ENCODE measurements at regions not wholly inside any gene's neighbourhood (a gene's known extent, or its start where the extent isn't known, plus 50 kb on each side); places are given as distances from the start of the nearest gene placed in this dataset.

- FAIRE-seq (no peak), DNase-seq (ENCODE audit: low spot score) (no peak), ATAC-seq (no peak)
- BruUV-seq (replicated peaks) = no TSS peak
- Histone ChIP-seq H3K9ac (ENCODE audit: insufficient read depth, low read depth, low read length) (no peak overlapping the region), H3K79me2 (ENCODE audit: insufficient read depth, low read length) (no peaks in the 10 kb centered on the region), H3K27me3 (ENCODE audit: control insufficient read depth in 1 of 2, insufficient read depth in 2 of 2, low read length in 2 of 2) (no peaks in the 10 kb centered on the region), H3K4me1 (ENCODE audit: insufficient read depth, low read length) (no peaks in the 10 kb centered on the region), H3K4me2 (ENCODE audit: low read depth, low read length) (no peak overlapping the region), H3K27ac (ENCODE audit: extremely low read length, insufficient read depth, low read length) (no peak overlapping the region), H3K9me3 (ENCODE audit: low read length) (no peaks in the 10 kb centered on the region), H3K4me3 (replicated peaks in 1 of 3; ENCODE audit: insufficient read depth in 1 of 3, low read depth in 2 of 3, low read length in 3 of 3) (no peak overlapping the region), H3K36me3 (replicated peaks in 1 of 2; ENCODE audit: control insufficient read depth in 1 of 2, insufficient read depth in 2 of 2, low read length in 2 of 2) (no peaks in the 10 kb centered on the region), H4K20me1 (ENCODE audit: insufficient read depth, low read length) (no peaks in the 10 kb centered on the region), H2AFZ (ENCODE audit: low read length) (no peak overlapping the region)
- TF ChIP-seq RFX1 (IDR thresholded peaks at IDR 0.05) (no peak), ZNF292 (CRISPR knock-in tag; IDR thresholded peaks at IDR 0.05; ENCODE audit: borderline replicate concordance, low read depth) (no peak)
- in situ Hi-C loops (cut with HindIII; ENCODE audit: extremely low pct_ligation_motif_present, low pct_unique_long_range_greater_than_20kb) = no loop called here
- 32% methylated on average over 1 of the region's 1 CpG for WGBS (ENCODE audit: low lambda C conversion rate)
- POLR2A ChIA-PET = no interaction called here
- intact Hi-C loops (cut with micrococcal nuclease; ENCODE audit: unreplicated experiment) = no loop called here
- CTCF ChIA-PET (ENCODE audit: low intra/inter-chr PET ratio, low total read pairs) = no interaction called here
These were observed 692.5 kb downstream of the PRR16 start for GRCh38 chr5:121156565-121156964.

DNA sequence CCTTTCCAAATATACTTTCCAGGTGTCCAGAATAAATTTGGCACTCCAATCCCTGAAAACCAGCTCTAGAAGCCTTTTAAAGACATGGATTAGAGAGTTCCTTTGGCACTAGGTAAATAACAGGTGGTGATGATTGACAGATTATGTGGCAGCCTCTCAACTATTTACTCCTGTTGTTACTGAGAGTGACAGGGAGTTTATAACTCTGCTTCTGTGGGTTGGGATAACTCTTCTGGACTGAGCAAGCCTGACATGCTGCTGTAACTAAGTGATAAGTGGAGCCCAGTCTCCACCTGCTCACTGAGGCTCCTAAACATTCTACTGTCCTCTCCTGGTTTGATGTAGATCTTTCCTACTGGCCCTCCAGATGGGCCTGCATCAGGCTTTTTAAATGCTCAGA lies 693.2 kb upstream of the FTMT start:
- Histone ChIP-seq H3K27me3 (ENCODE audit: control insufficient read depth in 1 of 2, insufficient read depth in 2 of 2, low read length in 2 of 2) (no peaks in the 10 kb centered on the region), H2AFZ (ENCODE audit: low read length) (no peak overlapping the region), H4K20me1 (ENCODE audit: insufficient read depth, low read length) (no peaks in the 10 kb centered on the region), H3K9me3 (ENCODE audit: low read length) (no peaks in the 10 kb centered on the region), H3K4me1 (ENCODE audit: insufficient read depth, low read length) (no peaks in the 10 kb centered on the region), H3K79me2 (ENCODE audit: insufficient read depth, low read length) (no peaks in the 10 kb centered on the region), H3K4me3 (replicated peaks in 1 of 3; ENCODE audit: insufficient read depth in 1 of 3, low read depth in 2 of 3, low read length in 3 of 3) (no peak overlapping the region), H3K27ac (ENCODE audit: extremely low read length, insufficient read depth, low read length) (no peak overlapping the region), H3K9ac (ENCODE audit: insufficient read depth, low read depth, low read length) (no peak overlapping the region), H3K4me2 (ENCODE audit: low read depth, low read length) (no peak overlapping the region), H3K36me3 (replicated peaks in 1 of 2; ENCODE audit: control insufficient read depth in 1 of 2, insufficient read depth in 2 of 2, low read length in 2 of 2) (no peaks in the 10 kb centered on the region)
- in situ Hi-C loops (cut with HindIII; ENCODE audit: extremely low pct_ligation_motif_present, low pct_unique_long_range_greater_than_20kb) (no loop called here), intact Hi-C loops (cut with micrococcal nuclease; ENCODE audit: unreplicated experiment) (no loop called here)
- BruUV-seq (replicated peaks) = no TSS peak
- TF ChIP-seq ARHGAP35 (CRISPR knock-in tag; IDR thresholded peaks at IDR 0.05; ENCODE audit: borderline replicate concordance) = no peak
- no peak for TF ChIP-seq ZNF761 (CRISPR knock-in tag; conservative IDR thresholded peaks at IDR 0.05)
- TF ChIP-seq BHLHE40 (IDR thresholded peaks at IDR 0.05; ENCODE audit: low read length) = no peak
- FAIRE-seq (no peak), ATAC-seq (no peak), DNase-seq (ENCODE audit: low spot score) (no peak)
- ChIA-PET POLR2A (no interaction called here), CTCF (ENCODE audit: low intra/inter-chr PET ratio, low total read pairs) (no interaction called here)
